Caco-2 (cell line): ENCODE measurements at regions not wholly inside any gene's neighbourhood (a gene's known extent, or its start where the extent isn't known, plus 50 kb on each side); places are given as distances from the start of the nearest gene placed in this dataset.

ENCODE experiments used
- BruUV-seq: library from RNA; stranded (reverse); fragments of 400-500 nt; replicated peaks from 2 replicates; lab custom pipeline; 2021; lab: Mats Ljungman, UMichigan
- CTCF ChIA-PET: fragments of 300-600 bp; sonication (Branson Sonifier 250); formaldehyde crosslinking; loops from one replicate; lab custom pipeline; 2022; ENCODE audit warnings: antibody characterized with exemption; lab: Charles Lee
- POLR2A ChIA-PET: fragments of 300-600 bp; sonication (Branson Sonifier 250); formaldehyde crosslinking; loops from one replicate; lab custom pipeline; 2022; ENCODE audit warnings: antibody characterized with exemption; lab: Charles Lee
- DNase-seq, 2 experiments: peaks; one replicate each; pipeline versions ENCODE4 v3.0.0 to v3.0.0-alpha.2; 2020 to 2022
- H3K27me3 ChIP-seq: replicated peaks from 2 replicates; pipeline ENCODE4 v1.6.0; 2011; ENCODE audit warnings: low read length; ENCODE audit not compliant: control insufficient read depth, insufficient read depth
- H3K36me3 ChIP-seq: 2 replicates; pipeline ENCODE4 v1.5.1; 2011; ENCODE audit warnings: low read length; ENCODE audit not compliant: control insufficient read depth, insufficient read depth
- H3K4me1 ChIP-seq: fragments of 250-450 bp; sonication (Bioruptor Pico); 2 replicates; pipeline ENCODE4 v1.5.1; 2020; ENCODE audit warnings: mild to moderate bottlenecking
- H3K4me3 ChIP-seq: 2 replicates; pipeline ENCODE4 v1.5.1; 2011; ENCODE audit warnings: low read depth, mild to moderate bottlenecking, control low read depth, low read length
- H3K9me3 ChIP-seq: fragments of 250-450 bp; sonication (Bioruptor Pico); 2 replicates; pipeline ENCODE4 v1.5.1; 2020; ENCODE audit warnings: mild to moderate bottlenecking, moderate library complexity
- H3K27ac Mint-ChIP-seq: one replicate; pipeline ENCODE4 v1.8.0; 2022; ENCODE audit warnings: mixed read lengths; ENCODE audit not compliant: unreplicated experiment
- H3K27me3 Mint-ChIP-seq: one replicate; pipeline ENCODE4 v1.8.0; 2022; ENCODE audit warnings: mixed read lengths; ENCODE audit not compliant: insufficient read depth, unreplicated experiment
- H3K36me3 Mint-ChIP-seq: one replicate; pipeline ENCODE4 v1.8.0; 2022; ENCODE audit warnings: mild to moderate bottlenecking, mixed read lengths; ENCODE audit not compliant: insufficient read depth, unreplicated experiment
- H3K4me1 Mint-ChIP-seq: one replicate; pipeline ENCODE4 v1.8.0; 2022; ENCODE audit warnings: low read depth, mixed read lengths; ENCODE audit not compliant: unreplicated experiment
- H3K4me3 Mint-ChIP-seq: one replicate; pipeline ENCODE4 v1.8.0; 2022; ENCODE audit warnings: mild to moderate bottlenecking, moderate library complexity, mixed read lengths; ENCODE audit not compliant: unreplicated experiment
- H3K9me3 Mint-ChIP-seq: one replicate; pipeline ENCODE4 v1.8.0; 2022; ENCODE audit warnings: mixed read lengths; ENCODE audit not compliant: unreplicated experiment
- intact Hi-C: fragments of 100-400 bp; cut with micrococcal nuclease; formaldehyde crosslinking; loops from one replicate; pipeline ENCODE4 v1.10.0; 2022; ENCODE audit not compliant: unreplicated experiment
- TF ChIP-seq, protein P1 (sequence below), 2 experiments: fragments of 200-600 bp in 1 of 2; IDR thresholded peaks; 1 replicate in 1 of 2; 2 replicates in 1 of 2; pipeline versions ENCODE4 v1.5.1 to v1.8.0; 2011 to 2022; ENCODE audit warnings: antibody characterized with exemption in 1 of 2, control low read depth in 1 of 2, inconsistent platforms in 1 of 2, low read depth in 1 of 2, low read length in 1 of 2, mild to moderate bottlenecking in 1 of 2, moderate library complexity in 1 of 2; ENCODE audit not compliant: insufficient read depth in 1 of 2, severe bottlenecking in 1 of 2, unreplicated experiment in 1 of 2

DNA sequence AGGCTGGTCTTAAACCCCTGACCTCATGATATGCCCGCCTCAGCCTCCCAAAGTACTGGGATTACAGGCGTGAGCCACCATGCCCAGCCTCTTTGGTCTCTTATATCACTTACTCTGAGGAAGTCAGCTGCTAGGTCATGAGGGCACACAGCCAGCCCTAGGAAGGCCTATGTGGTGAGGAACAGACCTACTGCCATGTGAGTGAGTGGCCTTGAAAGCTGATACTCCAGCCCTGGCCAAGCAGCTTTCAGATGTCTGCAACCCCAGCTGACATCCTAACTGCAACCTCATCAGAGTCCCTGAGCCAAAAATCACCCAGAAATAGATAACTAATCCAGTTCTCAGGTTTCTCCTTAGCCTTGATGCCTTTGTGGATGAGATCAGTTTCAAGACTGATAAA lies 224.3 kb downstream of the EDEM1 start:
- DNase-seq = no peak
- H3K9me3 ChIP-seq = no peaks in the 10 kb centered on the region
- H3K27ac Mint-ChIP-seq = no peak overlapping the region
- no peaks in the 10 kb centered on the region for H3K27me3 Mint-ChIP-seq
- H3K9me3 Mint-ChIP-seq = peaks cover 10% of the 10 kb centered on the region
- H3K4me3 Mint-ChIP-seq = no peak overlapping the region
- H3K36me3 Mint-ChIP-seq = no peaks in the 10 kb centered on the region
- no peaks in the 10 kb centered on the region for H3K4me1 ChIP-seq
- H3K36me3 ChIP-seq = no peaks in the 10 kb centered on the region
- intact Hi-C loops = no loop called here
- H3K4me1 Mint-ChIP-seq = no peaks in the 10 kb centered on the region
- TF ChIP-seq, protein P1, sequence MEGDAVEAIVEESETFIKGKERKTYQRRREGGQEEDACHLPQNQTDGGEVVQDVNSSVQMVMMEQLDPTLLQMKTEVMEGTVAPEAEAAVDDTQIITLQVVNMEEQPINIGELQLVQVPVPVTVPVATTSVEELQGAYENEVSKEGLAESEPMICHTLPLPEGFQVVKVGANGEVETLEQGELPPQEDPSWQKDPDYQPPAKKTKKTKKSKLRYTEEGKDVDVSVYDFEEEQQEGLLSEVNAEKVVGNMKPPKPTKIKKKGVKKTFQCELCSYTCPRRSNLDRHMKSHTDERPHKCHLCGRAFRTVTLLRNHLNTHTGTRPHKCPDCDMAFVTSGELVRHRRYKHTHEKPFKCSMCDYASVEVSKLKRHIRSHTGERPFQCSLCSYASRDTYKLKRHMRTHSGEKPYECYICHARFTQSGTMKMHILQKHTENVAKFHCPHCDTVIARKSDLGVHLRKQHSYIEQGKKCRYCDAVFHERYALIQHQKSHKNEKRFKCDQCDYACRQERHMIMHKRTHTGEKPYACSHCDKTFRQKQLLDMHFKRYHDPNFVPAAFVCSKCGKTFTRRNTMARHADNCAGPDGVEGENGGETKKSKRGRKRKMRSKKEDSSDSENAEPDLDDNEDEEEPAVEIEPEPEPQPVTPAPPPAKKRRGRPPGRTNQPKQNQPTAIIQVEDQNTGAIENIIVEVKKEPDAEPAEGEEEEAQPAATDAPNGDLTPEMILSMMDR (IDR thresholded peaks at IDR 0.05; ENCODE audit: insufficient read depth in 1 of 2, low read depth in 1 of 2, low read length in 1 of 2, severe bottlenecking in 1 of 2, unreplicated experiment in 1 of 2) = no peak
- BruUV-seq = no TSS peak
- ChIA-PET CTCF (no interaction called here), POLR2A (no interaction called here)
- no peak overlapping the region for H3K4me3 ChIP-seq
- no peaks in the 10 kb centered on the region for H3K27me3 ChIP-seq

DNA sequence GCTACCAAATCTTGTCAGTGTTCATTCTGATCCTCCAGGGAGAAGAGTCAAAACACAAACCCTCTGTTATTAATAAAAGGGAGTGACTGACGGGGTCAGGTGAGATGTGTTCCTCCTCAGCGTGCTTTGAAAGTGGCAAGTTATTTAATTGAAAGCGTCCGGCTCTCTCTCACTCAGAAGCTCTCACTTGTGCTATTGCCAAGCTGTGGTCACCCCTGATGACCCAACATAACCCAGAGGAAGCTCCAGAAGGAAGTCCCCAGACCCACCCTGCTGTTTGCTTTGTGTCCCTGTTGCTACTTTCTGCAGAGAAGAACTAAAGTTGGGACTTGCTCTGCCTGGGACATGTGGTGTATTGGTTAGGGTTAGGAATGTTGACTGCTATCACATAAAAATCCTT lies 235.6 kb downstream of the EDEM1 start:
- ChIA-PET POLR2A (no interaction called here), CTCF (no interaction called here)
- H3K9me3 Mint-ChIP-seq = no peaks in the 10 kb centered on the region
- Histone ChIP-seq H3K4me1 (no peaks in the 10 kb centered on the region), H3K27me3 (no peaks in the 10 kb centered on the region), H3K9me3 (no peaks in the 10 kb centered on the region), H3K4me3 (no peak overlapping the region), H3K36me3 (no peaks in the 10 kb centered on the region)
- TF ChIP-seq, protein P1 (IDR thresholded peaks at IDR 0.05; ENCODE audit: insufficient read depth in 1 of 2, low read depth in 1 of 2, low read length in 1 of 2, severe bottlenecking in 1 of 2, unreplicated experiment in 1 of 2) = no peak
- no TSS peak for BruUV-seq
- intact Hi-C loops = loop anchor here (10.0 kb wide), 1 partner anchor 198 kb away; no protein-coding TSS in a partner anchor
- no peak overlapping the region for H3K27ac Mint-ChIP-seq
- no peak for DNase-seq
- no peak overlapping the region for H3K4me3 Mint-ChIP-seq
- no peaks in the 10 kb centered on the region for H3K36me3 Mint-ChIP-seq
- no peaks in the 10 kb centered on the region for H3K4me1 Mint-ChIP-seq
- no peaks in the 10 kb centered on the region for H3K27me3 Mint-ChIP-seq

DNA sequence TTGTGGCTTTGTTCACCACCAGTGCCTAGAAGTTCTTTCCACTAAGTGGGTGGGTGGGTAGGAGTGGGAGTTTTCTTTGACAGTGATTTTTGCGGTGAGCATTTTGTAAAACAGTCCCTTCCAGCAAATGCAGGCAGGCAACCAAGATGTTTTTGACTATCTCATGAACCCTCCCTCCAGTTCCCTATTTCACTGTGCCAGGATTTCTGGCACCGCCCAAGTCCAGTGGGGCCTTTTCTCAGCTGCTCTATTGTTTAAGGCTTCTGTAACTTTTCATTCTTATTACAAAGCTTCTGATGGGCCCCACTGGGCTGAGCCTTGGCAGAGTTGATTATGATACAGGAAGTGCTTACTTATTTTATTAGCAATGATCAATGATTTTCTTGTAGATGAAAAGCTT lies 236.0 kb downstream of the EDEM1 start:
- ChIA-PET POLR2A (no interaction called here), CTCF (no interaction called here)
- Histone ChIP-seq H3K4me1 (no peaks in the 10 kb centered on the region), H3K27me3 (no peaks in the 10 kb centered on the region), H3K9me3 (no peaks in the 10 kb centered on the region), H3K36me3 (no peaks in the 10 kb centered on the region), H3K4me3 (no peak overlapping the region)
- no peak overlapping the region for H3K27ac Mint-ChIP-seq
- no peaks in the 10 kb centered on the region for H3K36me3 Mint-ChIP-seq
- H3K4me1 Mint-ChIP-seq = no peaks in the 10 kb centered on the region
- no peaks in the 10 kb centered on the region for H3K9me3 Mint-ChIP-seq
- BruUV-seq = no TSS peak
- H3K27me3 Mint-ChIP-seq = no peaks in the 10 kb centered on the region
- TF ChIP-seq, protein P1 (IDR thresholded peaks at IDR 0.05; ENCODE audit: insufficient read depth in 1 of 2, low read depth in 1 of 2, low read length in 1 of 2, severe bottlenecking in 1 of 2, unreplicated experiment in 1 of 2) = no peak
- no peak for DNase-seq
- intact Hi-C loops = loop anchor here (10.0 kb wide), 1 partner anchor 199 kb away; no protein-coding TSS in a partner anchor
- no peak overlapping the region for H3K4me3 Mint-ChIP-seq
